Femur (tissue), 1 donor: ENCODE measurements at regions not wholly inside any gene's neighbourhood (a gene's known extent, or its start where the extent isn't known, plus 50 kb on each side); places are given as distances from the start of the nearest gene placed in this dataset.

Source experiments
- DNase-seq: peaks from one replicate; pipeline ENCODE4 v3.0.0-alpha.2; 2017

- DNase-seq: no peak
Measured at GRCh38 chr7:49102411-49102810, 178.1 kb downstream of the CDC14C start.

GRCh38 chr7:49111706-49112105, 187.4 kb downstream of the CDC14C start:
- no peak for DNase-seq

- no peak for DNase-seq
Measured at GRCh38 chr7:49112222-49112621, 187.9 kb downstream of the CDC14C start.

GRCh38 chr7:49112647-49113046, 188.3 kb downstream of the CDC14C start:
- no peak for DNase-seq

- no peak for DNase-seq
Measured at GRCh38 chr7:49119706-49120105, 195.4 kb downstream of the CDC14C start.

GRCh38 chr7:49125246-49125645, 200.9 kb downstream of the CDC14C start:
- no peak for DNase-seq

- DNase-seq: no peak
Measured at GRCh38 chr7:49127359-49127913, 203.1 kb downstream of the CDC14C start.

GRCh38 chr7:49137978-49138377, 213.6 kb downstream of the CDC14C start:
- DNase-seq: no peak

GRCh38 chr7:49150486-49150885, 226.1 kb downstream of the CDC14C start:
- DNase-seq: no peak

GRCh38 chr7:49151146-49151545, 226.8 kb downstream of the CDC14C start:
- no peak for DNase-seq

GRCh38 chr7:49158321-49158720, 234.0 kb downstream of the CDC14C start:
- no peak for DNase-seq

GRCh38 chr7:49159536-49159935, 235.2 kb downstream of the CDC14C start:
- DNase-seq: peak; percentile 47

- no peak for DNase-seq
Measured at GRCh38 chr7:49166441-49166840, 242.1 kb downstream of the CDC14C start.

GRCh38 chr7:49172639-49173038, 248.3 kb downstream of the CDC14C start:
- DNase-seq: no peak

- no peak for DNase-seq
Measured at GRCh38 chr7:49174396-49174795, 250.0 kb downstream of the CDC14C start.

- no peak for DNase-seq
Measured at GRCh38 chr7:49187543-49188268, 263.4 kb downstream of the CDC14C start.

- DNase-seq: no peak
Measured at GRCh38 chr7:49228426-49229098, 304.2 kb downstream of the CDC14C start.

- no peak for DNase-seq
Measured at GRCh38 chr7:49229246-49229645, 304.9 kb downstream of the CDC14C start.

- DNase-seq: no peak
Measured at GRCh38 chr7:49243521-49243920, 319.2 kb downstream of the CDC14C start.

- no peak for DNase-seq
Measured at GRCh38 chr7:49244543-49244942, 320.2 kb downstream of the CDC14C start.

GRCh38 chr7:49245062-49245461, 320.7 kb downstream of the CDC14C start:
- DNase-seq: no peak

- DNase-seq: no peak
Measured at GRCh38 chr7:49247759-49248158, 323.4 kb downstream of the CDC14C start.

- DNase-seq: no peak
Measured at GRCh38 chr7:49255054-49255453, 330.7 kb downstream of the CDC14C start.

GRCh38 chr7:49260538-49260937, 336.2 kb downstream of the CDC14C start:
- no peak for DNase-seq
